ENCODE measurements at regions not wholly inside any gene's neighbourhood (a gene's known extent, or its start where the extent isn't known, plus 50 kb on each side); places are given as distances from the start of the nearest gene placed in this dataset.
A peak's percentile ranks its signal among the peaks of the same experiment; 100 is the strongest.
"Not testable (repeated sequence)": the region's sequence is repeated elsewhere in the genome, so short reads cannot be mapped to it uniquely, and the experiment has no call there.

DNA sequence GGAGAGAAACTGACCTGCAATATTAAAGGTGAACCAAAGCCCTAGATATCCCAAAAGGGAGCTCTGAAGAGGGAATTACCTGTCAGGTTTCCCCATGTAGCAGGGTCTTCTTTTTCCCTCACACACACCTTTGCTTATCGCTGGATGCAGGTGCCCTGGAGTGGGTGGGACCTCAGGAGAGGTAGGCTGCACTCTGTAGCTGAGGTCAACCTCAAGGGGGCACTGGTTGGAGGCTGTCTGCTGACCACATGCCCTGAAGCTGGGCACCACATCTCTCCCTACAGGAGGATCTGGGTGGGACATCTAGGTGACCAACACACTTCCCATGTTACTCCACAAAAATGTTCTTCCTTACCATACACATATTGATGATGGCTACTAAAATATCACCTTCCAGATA is 298.7 kb upstream of the USP25 start:
- DNase-seq (ENCODE audit: low spot score): no peak

DNA sequence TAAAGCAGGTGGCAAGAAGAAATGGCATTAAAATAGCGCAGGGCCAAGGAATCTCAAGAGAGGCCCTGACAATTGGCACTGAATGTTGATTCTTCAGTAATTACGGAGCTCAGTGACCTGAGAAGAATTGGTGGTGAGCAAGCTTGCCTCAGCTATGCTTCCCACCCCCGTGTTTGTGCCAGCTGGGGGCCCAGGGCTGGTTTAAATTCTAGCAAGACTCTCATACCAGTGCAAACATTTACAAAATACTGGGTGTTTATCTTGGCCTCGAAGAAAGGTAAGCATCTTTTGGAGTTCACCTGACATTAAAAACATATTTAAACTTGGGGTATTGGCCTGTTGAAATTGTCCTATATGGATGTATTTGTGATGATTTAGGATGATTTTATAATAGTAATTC is 296.7 kb upstream of the USP25 start:
- DNase-seq (ENCODE audit: low spot score): no peak

DNA sequence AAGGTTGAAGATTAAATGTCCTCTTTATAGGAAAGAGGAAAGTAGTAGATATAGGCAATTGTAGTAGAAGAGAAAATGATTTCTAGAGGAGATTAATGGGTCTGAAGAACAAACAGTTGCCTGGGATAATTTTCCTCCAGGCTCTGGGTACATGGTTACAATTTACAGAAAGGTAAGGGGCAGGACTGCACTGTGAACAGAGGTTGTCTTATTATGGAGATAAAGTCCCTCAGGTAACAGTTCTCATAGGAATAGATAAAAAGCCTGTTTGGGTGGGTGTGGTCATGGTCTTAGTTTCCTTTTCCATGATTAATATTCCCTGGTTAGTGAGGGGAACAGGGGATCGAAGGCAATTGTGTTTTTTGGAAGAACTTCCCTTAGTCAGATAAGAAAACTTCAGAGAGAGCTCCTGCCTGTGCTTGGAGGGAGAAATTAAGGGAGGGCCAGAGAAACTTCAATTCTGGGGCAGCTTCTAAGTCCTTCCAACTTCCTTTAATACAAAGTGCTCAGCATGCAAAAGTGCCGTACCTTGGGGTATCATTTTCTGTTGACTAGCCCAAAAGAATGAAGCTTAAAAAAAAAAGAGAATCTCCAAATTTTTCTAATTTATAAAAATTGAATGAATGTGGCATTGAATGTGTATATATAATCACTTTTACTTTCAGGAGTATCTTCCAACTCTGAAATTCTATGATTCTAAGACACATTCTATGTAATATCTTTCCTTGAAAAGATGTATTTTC is 295.4 kb upstream of the USP25 start:
- no peak for DNase-seq (ENCODE audit: low spot score)

DNA sequence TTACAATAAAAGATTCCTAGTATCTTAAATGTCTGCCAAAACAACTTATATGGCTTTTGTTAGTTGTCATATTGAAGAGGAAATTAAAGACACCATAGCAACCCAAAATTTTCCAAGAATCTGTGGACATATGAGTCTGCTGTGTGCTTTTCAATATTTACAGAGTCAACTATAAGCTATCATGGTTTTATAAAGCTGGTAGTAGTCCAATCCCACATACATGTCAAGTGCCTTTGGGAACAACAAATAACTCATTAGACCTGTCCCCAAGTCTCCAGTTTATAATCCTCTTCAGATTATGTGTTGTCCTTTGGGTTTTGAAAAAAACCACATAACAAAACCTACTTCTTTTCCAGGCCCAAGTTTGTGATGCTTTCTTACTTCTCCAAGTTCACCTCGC is 293.8 kb upstream of the USP25 start:
- no peak for DNase-seq (ENCODE audit: low spot score)

DNA sequence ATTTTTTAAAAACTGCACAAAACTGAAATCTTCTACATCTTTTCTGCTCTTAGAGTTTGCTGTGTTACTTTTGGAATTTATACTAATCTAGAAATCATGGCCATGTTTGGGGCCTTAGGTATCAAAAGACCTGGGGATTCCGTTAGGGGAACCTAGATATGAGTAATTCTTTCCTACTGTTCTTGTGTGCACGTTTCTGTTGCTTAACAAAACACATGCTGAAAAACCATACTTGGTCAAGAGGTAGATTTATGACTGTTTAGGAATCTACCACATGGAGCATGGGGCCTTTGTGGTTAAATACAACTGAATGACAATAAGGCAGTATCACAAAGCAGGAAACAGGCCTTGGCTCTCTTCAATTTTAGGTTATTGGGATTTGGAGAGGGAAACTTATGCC is 291.9 kb upstream of the USP25 start:
- DNase-seq (ENCODE audit: low spot score): peak; percentile 56

DNA sequence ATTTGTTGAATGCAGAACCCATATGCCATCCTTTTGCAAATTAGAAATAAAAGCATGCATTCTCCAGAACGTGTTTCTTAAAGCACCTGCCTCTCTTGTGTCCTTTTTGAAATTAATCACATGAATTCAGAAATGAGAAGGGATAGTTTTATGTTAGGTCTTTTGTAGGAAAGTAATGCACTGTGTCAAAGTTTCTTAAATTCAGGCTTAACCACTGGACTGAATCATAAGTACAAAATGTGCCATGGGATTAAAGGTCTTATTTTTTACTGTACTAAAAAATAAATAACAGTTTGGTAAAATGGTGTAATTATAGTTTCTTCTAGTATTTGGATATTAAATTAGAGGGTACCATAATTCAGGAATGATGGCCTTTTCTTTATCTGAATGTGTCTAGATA is 290.1 kb upstream of the USP25 start:
- no peak for DNase-seq (ENCODE audit: low spot score)

DNA sequence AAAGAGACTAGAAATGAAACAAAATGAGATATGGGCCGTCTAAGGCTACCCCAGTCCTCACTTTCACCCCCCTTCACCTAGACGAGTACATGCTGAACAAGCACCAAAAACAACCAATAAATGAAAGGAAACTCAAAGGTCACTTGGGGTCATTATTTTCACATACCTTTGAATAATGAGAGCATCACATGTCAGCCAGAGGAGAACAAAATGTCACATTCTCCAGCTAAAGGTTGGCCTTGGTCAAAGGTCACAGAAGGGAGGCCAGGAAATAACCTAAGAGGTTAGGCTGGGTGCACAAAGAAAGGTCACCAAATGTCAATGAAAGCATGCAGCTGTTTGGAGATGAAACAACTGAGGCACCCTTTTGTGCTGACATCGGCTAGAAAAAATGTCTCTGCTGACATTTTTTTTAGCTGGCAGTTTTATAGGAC is 288.7 kb upstream of the USP25 start:
- DNase-seq (ENCODE audit: low spot score): no peak

DNA sequence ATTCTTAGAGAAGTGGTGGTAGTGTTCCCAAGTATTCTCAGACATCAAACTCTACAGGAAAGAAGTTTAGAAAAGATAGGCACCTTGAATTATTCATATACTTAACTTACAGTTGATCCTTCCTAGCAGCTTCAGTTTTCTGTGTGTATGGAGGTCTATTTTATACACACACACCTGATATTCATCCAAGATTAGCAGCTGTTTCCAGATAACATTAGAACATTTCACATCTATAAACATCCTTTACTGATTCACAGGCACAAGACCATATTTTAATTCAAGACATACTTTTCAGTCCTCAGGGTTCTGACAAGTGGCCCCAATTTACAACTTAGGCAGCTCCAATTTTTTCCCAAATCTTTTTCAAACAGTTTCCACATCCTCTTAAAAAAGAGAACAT is 287.8 kb upstream of the USP25 start:
- no peak for DNase-seq (ENCODE audit: low spot score)

DNA sequence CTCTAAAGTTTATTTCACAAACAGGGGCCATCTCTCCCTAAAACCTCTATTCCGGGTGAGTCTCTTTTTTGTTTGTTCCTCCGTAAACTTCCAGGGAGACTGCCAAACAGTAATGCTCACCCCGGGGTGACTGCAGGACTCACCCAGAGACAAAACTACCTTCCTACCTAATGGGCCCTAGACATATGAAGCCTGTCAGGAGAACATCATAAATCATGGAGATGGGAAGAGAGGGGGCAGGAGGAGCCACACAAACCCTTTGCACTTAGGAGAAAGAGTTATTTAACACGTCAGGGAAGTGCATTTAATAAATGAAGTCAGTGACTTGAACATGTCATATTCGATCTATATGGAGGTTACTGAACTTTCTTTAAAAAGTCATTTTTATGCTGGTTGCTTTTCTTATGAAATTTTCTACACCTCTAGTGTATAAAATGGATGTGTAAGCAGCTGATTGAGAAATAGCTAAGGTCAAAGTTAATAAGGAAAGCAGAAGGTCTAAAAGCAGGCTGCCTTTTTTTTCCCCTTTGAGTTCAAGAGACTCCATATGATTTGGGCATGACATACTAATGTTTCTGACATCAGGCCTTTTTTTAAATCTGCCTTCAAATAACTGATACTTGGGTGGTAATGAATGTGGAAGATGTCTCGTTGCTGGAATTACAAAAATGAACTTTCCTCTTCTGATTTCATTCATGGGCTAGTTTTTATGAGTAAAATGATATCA is 286.9 kb upstream of the USP25 start:
- DNase-seq (ENCODE audit: low spot score): no peak

DNA sequence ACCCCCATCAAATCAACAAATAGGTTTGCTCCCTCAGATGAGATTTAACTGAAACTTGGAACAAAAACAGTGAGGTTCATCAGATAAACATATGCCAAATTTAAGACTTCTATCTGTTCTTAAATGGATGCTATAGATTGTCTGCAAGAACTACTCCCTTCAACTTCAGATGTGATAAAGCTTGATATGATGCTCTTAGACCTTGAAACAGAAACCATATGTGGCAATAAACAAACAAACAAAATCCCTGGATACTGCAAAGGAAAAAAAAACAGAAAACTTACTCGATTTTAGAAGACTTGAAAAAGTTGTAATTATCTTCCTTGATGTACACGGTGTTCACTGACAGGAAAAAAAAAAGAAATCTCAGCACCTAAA is 286.1 kb upstream of the USP25 start:
- DNase-seq (ENCODE audit: low spot score): no peak

DNA sequence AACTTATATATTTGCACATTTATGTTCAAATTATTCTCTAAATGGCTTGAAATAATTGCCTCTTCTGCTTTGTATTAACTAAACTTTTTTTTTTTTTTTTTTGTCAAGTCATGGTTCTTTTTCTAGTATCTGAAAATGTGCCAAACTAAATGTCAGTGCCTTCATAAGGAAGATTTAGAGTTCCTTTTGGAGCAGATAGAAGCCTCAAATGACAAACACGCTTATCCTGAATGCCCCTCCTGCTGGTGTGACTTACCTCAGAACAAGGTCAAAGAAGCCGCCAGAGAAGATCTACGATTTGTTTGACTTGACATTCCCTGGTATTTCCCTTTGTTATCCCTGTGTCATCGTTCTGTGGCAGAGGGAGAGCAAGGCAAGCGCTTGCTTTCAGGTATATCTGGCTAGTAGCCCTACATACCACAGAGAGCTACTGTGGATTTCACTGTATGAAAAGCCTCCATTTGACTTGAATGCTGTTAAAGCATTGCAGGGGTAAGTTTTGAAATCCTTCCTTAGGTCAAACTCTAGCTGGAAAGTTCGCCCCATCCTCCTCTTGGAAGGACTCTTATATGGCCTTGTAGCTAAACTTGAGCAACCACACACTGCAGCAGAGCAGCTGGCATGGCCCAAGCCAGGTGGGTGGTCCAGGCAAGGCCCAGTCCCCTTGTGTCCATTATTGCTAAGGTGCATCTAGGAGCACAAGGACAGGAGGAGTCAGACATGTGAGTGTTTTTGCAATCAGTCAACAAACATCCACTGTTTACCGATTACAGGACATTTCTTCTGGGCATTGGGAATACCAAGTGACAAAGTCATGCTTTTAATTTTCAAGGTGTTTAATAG is 285.4 kb upstream of the USP25 start:
- DNase-seq (ENCODE audit: low spot score): peak; percentile 55

DNA sequence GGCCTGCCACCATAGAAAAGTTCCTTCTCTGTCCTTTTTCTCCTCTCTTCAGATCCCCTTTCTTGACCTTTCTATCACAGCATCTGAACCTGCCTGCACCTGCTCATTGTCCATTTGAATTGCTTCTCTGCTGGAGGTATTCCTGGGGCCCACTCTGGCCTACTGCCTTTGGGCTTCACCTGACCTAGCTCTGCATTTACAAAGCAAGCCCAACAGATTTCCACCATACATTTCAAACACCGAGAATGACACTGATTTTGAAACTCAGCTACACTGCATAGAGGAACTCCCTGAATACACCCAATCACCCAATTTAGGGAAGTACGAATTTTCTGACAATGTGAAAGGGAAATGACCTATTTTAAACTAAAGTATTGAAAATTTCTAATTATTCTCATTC is 284.5 kb upstream of the USP25 start:
- DNase-seq (ENCODE audit: low spot score): no peak

DNA sequence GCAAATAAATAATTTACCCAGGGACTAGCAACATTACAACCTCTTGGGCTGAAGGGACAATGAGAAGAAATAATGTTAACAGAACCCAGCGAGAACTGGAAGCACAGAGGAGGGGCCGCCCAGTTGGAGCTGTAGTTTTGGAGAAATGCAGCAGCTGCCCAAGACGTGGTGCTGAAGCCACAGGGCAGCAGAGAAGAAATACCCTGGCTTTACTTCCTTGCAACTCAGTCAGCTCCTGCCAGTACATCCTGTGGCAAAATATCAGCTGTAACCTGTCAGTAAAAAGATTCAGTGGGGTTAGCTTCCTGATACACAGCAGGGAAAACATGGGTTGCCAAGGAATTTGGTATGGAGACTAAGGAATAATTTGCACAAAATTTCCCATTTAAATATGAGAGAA is 283.6 kb upstream of the USP25 start:
- DNase-seq (ENCODE audit: low spot score): no peak

DNA sequence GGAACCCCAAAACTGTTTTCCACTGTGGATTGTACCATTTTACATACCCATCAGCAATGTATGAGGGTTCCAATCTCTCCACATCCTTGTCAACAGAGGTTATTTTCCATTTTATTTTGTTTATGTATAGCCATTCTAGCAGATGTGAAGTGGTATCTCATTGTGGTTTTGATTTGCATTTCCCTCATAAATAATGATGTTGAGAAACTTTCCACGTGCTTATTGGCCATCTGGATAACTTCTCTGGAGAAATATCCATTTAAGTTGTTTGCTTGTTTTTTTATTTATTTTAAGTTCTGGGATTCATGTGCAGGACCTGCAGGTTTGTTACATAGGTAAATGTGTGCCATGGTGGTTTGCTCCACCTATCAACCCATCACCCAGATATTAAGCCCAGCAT is 280.2 kb upstream of the USP25 start:
- no peak for DNase-seq (ENCODE audit: low spot score)

DNA sequence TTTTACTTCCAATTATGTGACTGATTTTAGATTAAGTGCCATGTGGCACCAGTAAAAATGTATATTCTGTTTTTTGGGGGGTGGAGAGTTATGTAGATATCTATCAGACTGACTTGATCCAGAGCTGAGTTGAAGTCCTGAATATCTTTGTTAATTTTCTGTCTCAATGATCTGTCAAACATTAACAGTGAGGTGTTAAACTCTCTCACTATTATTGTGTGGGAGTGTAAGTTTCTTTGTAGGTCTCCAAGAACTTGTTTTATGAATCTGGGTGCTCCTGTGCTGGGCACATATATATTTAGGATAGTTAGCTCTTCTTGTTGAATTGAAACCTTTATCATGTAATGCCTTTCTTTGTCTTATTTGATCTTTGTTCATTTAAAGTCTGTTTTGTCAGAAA is 276.5 kb upstream of the USP25 start:
- no peak for DNase-seq (ENCODE audit: low spot score)

DNA sequence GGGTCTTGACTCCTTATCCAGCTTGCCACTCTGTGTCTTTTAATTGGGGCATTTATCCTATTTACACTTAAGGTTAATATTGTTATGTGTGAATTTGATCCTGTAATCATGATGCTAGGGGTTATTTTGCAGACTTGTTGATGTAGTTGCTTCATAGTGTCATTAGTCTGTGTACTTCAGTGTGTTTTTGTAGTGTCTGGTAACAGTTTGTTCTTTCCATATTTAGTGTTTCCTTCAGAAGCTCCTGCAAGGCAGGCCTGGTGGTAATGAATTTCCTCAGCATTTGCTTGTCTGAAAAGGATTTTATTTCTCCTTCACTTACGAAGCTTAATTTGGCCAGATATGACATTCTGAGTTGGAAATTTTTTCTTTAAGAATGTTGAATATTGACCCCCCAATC is 276.0 kb upstream of the USP25 start:
- not testable (repeated sequence) for DNase-seq (ENCODE audit: low spot score)

DNA sequence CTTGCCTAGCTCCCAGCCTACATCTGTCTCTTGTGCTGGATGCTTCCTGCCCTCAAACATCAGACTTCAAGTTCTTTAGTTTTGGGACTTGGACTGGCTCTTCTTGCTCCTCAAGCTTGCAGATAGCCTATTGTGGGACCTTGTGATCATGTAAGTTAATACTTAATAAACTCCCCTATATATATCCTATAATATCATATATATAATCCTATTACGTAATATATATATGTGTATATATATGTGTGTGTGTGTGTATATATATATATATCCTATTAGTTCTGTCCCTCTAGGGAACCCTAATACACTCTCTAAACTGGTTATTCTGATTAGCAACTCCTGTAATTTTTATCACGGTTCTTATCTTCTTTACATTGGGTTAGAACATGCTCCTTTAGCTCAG is 274.9 kb upstream of the USP25 start:
- DNase-seq (ENCODE audit: low spot score): not testable (repeated sequence)

DNA sequence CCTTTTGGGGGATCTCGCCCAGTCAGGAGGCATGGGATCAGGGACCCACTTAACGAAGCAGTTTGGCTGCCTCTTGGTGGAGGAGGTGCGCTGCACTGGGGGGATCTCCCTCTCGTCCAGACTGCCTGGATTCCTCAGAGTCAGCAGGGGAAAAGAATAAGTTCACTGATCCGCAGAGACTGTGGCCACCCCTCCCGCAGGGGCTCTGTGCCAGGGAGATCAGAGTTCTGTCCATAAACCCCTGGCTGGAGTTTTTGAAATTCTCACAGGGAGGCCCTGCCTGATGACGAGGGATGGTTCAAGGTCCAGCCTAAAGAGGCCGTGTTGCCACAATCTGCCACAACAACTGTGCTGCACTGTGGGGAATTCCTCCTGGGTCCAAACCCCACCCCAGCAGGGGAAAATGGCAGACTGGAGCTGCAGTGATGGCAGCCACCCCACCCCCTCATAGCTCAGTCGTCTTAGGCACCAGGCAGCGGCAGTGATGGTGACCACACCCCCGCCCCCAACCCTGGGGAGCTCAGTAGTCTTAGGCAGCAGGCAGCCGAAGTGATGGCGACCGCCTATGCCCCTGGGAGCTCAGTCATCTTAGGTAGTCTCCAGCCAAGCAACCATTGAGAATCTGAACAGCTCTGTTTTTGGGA is 273.8 kb upstream of the USP25 start:
- no peak for DNase-seq (ENCODE audit: low spot score)

DNA sequence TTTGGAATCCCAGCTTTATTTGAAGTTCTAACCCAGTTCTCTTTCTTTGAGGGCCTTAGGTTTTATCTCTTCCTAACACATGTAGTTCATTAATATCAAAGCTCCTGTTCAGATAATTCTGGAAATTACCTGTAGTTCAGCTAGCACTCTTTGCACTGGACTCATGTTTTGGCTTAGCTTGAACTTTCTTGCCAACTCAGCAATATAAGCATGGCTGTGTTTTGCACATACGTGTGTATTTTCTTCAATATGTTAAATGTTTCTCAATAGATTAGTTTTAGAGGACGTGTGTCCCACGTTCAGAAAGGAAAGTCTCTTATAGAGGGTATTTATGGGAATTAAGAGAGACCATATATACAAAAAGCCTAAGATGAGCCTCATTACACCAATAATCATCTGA is 271.8 kb upstream of the USP25 start:
- no peak for DNase-seq (ENCODE audit: low spot score)

DNA sequence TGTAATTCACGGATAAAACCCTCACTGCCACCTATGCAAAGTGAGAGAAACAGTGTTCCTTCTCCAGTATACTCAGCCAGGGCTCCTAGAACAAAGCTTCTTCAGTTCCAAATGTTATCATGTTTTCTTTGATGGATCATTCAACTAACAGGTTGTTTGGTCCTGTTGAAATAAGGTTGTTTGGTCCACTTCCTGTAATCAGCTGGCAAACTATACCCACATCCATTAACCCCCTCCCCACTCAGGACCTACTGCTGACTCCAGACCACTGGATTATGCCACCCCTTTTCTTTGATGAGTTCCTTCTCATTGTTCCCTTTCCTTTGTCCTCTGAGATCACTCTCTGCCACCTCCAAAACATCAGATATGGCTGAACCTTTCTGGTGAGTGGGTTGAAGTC is 267.7 kb upstream of the USP25 start:
- no peak for DNase-seq (ENCODE audit: low spot score)

DNA sequence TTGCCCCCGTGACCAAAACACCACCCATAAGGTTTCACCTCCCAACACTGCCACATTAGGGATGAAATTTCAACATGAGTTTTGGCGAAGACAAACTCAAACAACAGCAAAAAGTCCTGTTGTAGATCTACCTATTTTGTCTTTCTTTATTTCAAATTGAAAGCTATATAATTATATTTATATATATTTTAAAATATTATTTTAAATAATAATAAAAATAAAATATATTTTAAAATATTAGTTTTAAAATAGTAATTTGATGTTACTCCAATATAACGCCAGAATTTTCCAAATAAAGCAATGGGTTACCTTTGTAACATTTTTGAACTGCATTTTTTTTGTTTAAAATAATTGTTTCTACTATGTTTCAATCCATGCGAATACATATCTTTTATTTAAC is 263.5 kb upstream of the USP25 start:
- DNase-seq (ENCODE audit: low spot score): no peak

DNA sequence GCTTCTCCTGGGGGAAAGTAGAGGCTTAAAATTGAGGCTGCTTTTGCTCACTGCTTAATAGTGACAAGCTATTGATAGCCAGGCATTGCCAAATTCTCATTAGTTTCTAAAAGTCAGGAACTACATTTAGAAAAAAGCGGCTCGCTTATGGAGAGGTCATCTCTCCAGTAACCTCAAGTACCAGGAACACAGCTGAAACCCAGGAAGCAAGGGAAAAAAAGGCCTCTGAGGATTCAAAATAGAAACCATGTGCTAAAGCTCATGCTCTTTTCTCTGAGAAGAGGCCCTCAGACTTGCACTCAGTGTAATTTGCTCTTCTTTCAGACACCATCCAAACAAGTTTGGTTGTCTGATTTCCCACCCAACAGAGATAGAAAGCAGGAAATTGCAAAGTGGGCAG is 261.4 kb upstream of the USP25 start:
- no peak for DNase-seq (ENCODE audit: low spot score)
